ENCODE measurements at regions not wholly inside any gene's neighbourhood (a gene's known extent, or its start where the extent isn't known, plus 50 kb on each side); places are given as distances from the start of the nearest gene placed in this dataset.

GRCh38 chr15:96076350-96076749 is 254.2 kb upstream of the NR2F2 start:
- Histone ChIP-seq H3K27me3 (ENCODE audit: control insufficient read depth in 1 of 2, insufficient read depth in 2 of 2, low read length in 2 of 2) (no peaks in the 10 kb centered on the region), H3K36me3 (ENCODE audit: control insufficient read depth in 2 of 2, insufficient read depth in 2 of 2, low read length in 2 of 2) (no peaks in the 10 kb centered on the region), H3K9ac (ENCODE audit: low read length in 2 of 2) (no peak overlapping the region), H3K9me3 (ENCODE audit: control insufficient read depth in 2 of 2, low read length in 2 of 2) (no peaks in the 10 kb centered on the region), H3K4me1 (ENCODE audit: control insufficient read depth, insufficient read depth, low read length) (no peaks in the 10 kb centered on the region), H3K4me3 (ENCODE audit: low read length in 2 of 2) (no peak overlapping the region), H3K27ac (ENCODE audit: low read length) (no peak overlapping the region)

- H3K9ac ChIP-seq (ENCODE audit: low read length in 2 of 2), result no peak overlapping the region
- H3K36me3 ChIP-seq (ENCODE audit: control insufficient read depth in 2 of 2, insufficient read depth in 2 of 2, low read length in 2 of 2), result no peaks in the 10 kb centered on the region
- no peaks in the 10 kb centered on the region for H3K27me3 ChIP-seq (ENCODE audit: control insufficient read depth in 1 of 2, insufficient read depth in 2 of 2, low read length in 2 of 2)
- H3K9me3 ChIP-seq (ENCODE audit: control insufficient read depth in 2 of 2, low read length in 2 of 2), result peaks cover 0 to 9% of the 10 kb centered on the region in 2 donors
- H3K27ac ChIP-seq (ENCODE audit: low read length), result no peak overlapping the region
- no peak overlapping the region for H3K4me3 ChIP-seq (ENCODE audit: low read length in 2 of 2)
- no peaks in the 10 kb centered on the region for H3K4me1 ChIP-seq (ENCODE audit: control insufficient read depth, insufficient read depth, low read length)
These were observed 251.5 kb upstream of the NR2F2 start for GRCh38 chr15:96079041-96079440.

GRCh38 chr15:96079882-96080281 is 250.6 kb upstream of the NR2F2 start:
- Histone ChIP-seq H3K27me3 (ENCODE audit: control insufficient read depth in 1 of 2, insufficient read depth in 2 of 2, low read length in 2 of 2) (no peaks in the 10 kb centered on the region), H3K9ac (ENCODE audit: low read length in 2 of 2) (no peak overlapping the region), H3K27ac (ENCODE audit: low read length) (no peak overlapping the region), H3K36me3 (ENCODE audit: control insufficient read depth in 2 of 2, insufficient read depth in 2 of 2, low read length in 2 of 2) (no peaks in the 10 kb centered on the region), H3K4me1 (ENCODE audit: control insufficient read depth, insufficient read depth, low read length) (no peaks in the 10 kb centered on the region), H3K4me3 (ENCODE audit: low read length in 2 of 2) (no peak overlapping the region), H3K9me3 (ENCODE audit: control insufficient read depth in 2 of 2, low read length in 2 of 2) (peaks cover 0 to 9% of the 10 kb centered on the region in 2 donors)

DNA sequence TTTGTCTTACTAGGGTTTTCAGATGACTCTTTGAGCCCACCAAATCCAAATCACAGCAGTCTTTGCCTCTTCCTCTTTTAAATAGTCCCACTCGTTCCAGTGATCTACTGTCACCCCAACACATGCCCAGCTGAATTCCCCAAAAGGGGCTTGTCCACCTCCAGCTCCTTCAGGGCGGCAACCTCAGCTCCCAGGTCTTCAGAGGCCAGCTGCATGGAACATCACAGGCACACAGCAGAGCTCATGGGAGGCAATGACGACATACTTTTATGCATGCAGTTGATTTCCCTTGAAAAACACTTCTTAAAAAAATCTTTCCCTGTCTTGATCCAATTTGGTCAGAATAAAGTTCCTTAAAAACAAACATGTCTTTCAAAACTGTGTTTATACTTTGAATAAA is 244.3 kb upstream of the NR2F2 start:
- Histone ChIP-seq H3K27ac (ENCODE audit: low read length) (no peak overlapping the region), H3K9ac (ENCODE audit: low read length in 2 of 2) (no peak overlapping the region), H3K4me3 (ENCODE audit: low read length in 2 of 2) (no peak overlapping the region), H3K36me3 (ENCODE audit: control insufficient read depth in 2 of 2, insufficient read depth in 2 of 2, low read length in 2 of 2) (no peaks in the 10 kb centered on the region), H3K9me3 (ENCODE audit: control insufficient read depth in 2 of 2, low read length in 2 of 2) (peaks cover 0 to 9% of the 10 kb centered on the region in 2 donors), H3K4me1 (ENCODE audit: control insufficient read depth, insufficient read depth, low read length) (no peaks in the 10 kb centered on the region), H3K27me3 (ENCODE audit: control insufficient read depth in 1 of 2, insufficient read depth in 2 of 2, low read length in 2 of 2) (no peaks in the 10 kb centered on the region)

DNA sequence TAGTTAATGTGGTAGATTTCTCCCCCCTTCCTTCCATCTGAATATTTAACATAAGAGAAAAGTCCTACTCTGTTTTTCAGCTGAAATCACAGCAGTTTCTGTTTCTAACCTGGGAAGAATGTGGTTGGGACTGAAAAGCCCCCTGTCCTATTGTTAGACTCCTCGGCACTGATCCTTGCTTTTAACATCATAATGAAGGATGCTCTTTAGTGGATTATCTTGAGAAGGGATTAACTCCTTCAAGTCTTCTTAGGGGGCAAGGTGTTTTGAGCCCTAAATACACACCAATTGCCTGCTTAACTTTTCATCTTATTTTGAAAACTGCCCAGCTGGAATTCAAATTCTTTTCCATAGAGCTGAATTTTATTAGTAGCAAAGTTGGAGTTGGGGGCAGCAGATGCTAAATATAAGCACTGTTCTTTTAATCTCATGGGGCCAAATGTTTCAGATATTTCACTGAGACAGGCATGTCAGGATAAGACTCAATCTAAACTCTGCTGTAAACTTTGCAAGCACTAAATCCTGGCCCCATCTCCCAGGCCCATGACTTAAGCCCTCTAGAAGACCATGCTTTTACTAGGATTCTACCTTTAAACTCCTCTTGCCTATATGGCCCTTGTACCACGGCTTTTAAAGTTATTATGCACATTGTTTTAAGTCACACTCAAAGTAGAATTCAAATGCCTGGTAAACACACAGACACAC is 243.2 kb upstream of the NR2F2 start:
- Histone ChIP-seq H3K9ac (ENCODE audit: low read length in 2 of 2) (no peak overlapping the region), H3K27ac (ENCODE audit: low read length) (no peak overlapping the region), H3K4me1 (ENCODE audit: control insufficient read depth, insufficient read depth, low read length) (no peaks in the 10 kb centered on the region), H3K9me3 (ENCODE audit: control insufficient read depth in 2 of 2, low read length in 2 of 2) (peaks cover 0 to under 1% of the 10 kb centered on the region in 2 donors), H3K27me3 (ENCODE audit: control insufficient read depth in 1 of 2, insufficient read depth in 2 of 2, low read length in 2 of 2) (no peaks in the 10 kb centered on the region), H3K4me3 (ENCODE audit: low read length in 2 of 2) (no peak overlapping the region), H3K36me3 (ENCODE audit: control insufficient read depth in 2 of 2, insufficient read depth in 2 of 2, low read length in 2 of 2) (no peaks in the 10 kb centered on the region)

- Histone ChIP-seq H3K9me3 (ENCODE audit: control insufficient read depth in 2 of 2, low read length in 2 of 2) (no peaks in the 10 kb centered on the region), H3K4me3 (ENCODE audit: low read length in 2 of 2) (no peak overlapping the region), H3K27me3 (ENCODE audit: control insufficient read depth in 1 of 2, insufficient read depth in 2 of 2, low read length in 2 of 2) (no peaks in the 10 kb centered on the region), H3K4me1 (ENCODE audit: control insufficient read depth, insufficient read depth, low read length) (no peaks in the 10 kb centered on the region), H3K9ac (ENCODE audit: low read length in 2 of 2) (no peak overlapping the region), H3K27ac (ENCODE audit: low read length) (no peak overlapping the region), H3K36me3 (ENCODE audit: control insufficient read depth in 2 of 2, insufficient read depth in 2 of 2, low read length in 2 of 2) (no peaks in the 10 kb centered on the region)
These were observed 241.8 kb upstream of the NR2F2 start for GRCh38 chr15:96088650-96089049.

GRCh38 chr15:96089405-96090058 is 241.0 kb upstream of the NR2F2 start:
- no peak overlapping the region for H3K9ac ChIP-seq (ENCODE audit: low read length in 2 of 2)
- H3K36me3 ChIP-seq (ENCODE audit: control insufficient read depth in 2 of 2, insufficient read depth in 2 of 2, low read length in 2 of 2), result no peaks in the 10 kb centered on the region
- H3K4me1 ChIP-seq (ENCODE audit: control insufficient read depth, insufficient read depth, low read length), result no peaks in the 10 kb centered on the region
- no peaks in the 10 kb centered on the region for H3K9me3 ChIP-seq (ENCODE audit: control insufficient read depth in 2 of 2, low read length in 2 of 2)
- H3K4me3 ChIP-seq (ENCODE audit: low read length in 2 of 2), result no peak overlapping the region
- no peaks in the 10 kb centered on the region for H3K27me3 ChIP-seq (ENCODE audit: control insufficient read depth in 1 of 2, insufficient read depth in 2 of 2, low read length in 2 of 2)
- no peak overlapping the region for H3K27ac ChIP-seq (ENCODE audit: low read length)

DNA sequence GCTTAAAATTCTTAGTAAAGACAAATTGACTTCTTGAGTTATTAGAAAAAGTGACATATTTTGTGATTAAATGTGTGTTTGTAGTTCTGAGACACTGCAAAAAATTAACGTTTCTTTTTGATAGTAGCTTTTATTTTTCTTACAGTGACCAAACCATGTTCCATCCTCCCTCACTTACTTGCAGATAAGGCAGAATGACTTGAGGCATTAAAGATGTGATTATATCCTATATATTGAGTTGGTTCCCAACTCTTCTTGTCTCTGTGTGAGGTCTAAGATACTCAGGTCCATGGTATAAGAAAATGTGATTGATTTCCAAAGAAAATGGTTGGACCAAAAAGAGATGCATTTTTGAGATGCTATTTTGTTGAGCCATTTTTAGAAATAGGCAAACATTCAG is 238.3 kb upstream of the NR2F2 start:
- H3K4me1 ChIP-seq (ENCODE audit: control insufficient read depth, insufficient read depth, low read length), result no peaks in the 10 kb centered on the region
- H3K36me3 ChIP-seq (ENCODE audit: control insufficient read depth in 2 of 2, insufficient read depth in 2 of 2, low read length in 2 of 2), result no peaks in the 10 kb centered on the region
- H3K9me3 ChIP-seq (ENCODE audit: control insufficient read depth in 2 of 2, low read length in 2 of 2), result no peaks in the 10 kb centered on the region
- H3K9ac ChIP-seq (ENCODE audit: low read length in 2 of 2), result no peak overlapping the region
- H3K4me3 ChIP-seq (ENCODE audit: low read length in 2 of 2), result no peak overlapping the region
- no peaks in the 10 kb centered on the region for H3K27me3 ChIP-seq (ENCODE audit: control insufficient read depth in 1 of 2, insufficient read depth in 2 of 2, low read length in 2 of 2)
- H3K27ac ChIP-seq (ENCODE audit: low read length), result no peak overlapping the region

DNA sequence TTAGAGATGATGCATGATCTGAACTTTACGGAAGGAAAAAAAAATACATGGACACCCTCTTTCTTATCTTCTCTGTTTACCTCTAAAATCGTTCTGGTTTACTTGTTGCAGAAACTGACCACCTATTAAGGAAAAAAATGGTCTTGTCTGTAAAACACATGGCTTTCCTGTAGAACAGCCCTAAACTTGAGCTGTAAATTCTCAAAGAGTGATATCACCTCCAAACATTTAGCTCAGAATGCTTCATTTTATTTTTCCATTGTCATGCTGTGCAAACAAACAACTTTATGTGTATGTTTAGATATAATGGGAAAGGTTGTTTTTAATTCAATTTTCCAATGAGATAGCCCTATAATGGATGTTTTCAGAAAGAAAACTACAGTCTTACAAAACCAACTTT is 237.4 kb upstream of the NR2F2 start:
- Histone ChIP-seq H3K36me3 (ENCODE audit: control insufficient read depth in 2 of 2, insufficient read depth in 2 of 2, low read length in 2 of 2) (no peaks in the 10 kb centered on the region), H3K27me3 (ENCODE audit: control insufficient read depth in 1 of 2, insufficient read depth in 2 of 2, low read length in 2 of 2) (no peaks in the 10 kb centered on the region), H3K4me3 (ENCODE audit: low read length in 2 of 2) (no peak overlapping the region)

DNA sequence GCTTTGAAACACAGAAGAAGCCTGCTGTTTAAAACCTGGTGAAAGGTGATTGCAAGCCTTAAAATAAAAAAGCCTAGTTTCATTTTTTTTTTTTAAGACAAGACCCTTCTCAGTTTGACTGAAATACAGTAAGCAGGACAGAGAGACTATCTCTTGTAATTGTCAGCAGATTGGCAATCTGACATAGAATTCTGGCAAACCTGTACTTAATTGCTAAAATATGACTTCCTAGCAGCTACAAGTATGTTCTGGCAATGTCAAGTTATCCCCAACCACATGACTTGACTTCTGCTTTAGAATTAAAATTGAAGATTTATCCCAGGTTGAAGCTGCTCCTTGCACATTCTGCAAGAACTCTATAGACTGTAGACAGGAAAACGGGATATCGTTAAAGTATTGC is 232.8 kb upstream of the NR2F2 start:
- Histone ChIP-seq H3K4me1 (ENCODE audit: control insufficient read depth, insufficient read depth, low read length) (no peaks in the 10 kb centered on the region), H3K36me3 (ENCODE audit: control insufficient read depth in 2 of 2, insufficient read depth in 2 of 2, low read length in 2 of 2) (no peaks in the 10 kb centered on the region), H3K27me3 (ENCODE audit: control insufficient read depth in 1 of 2, insufficient read depth in 2 of 2, low read length in 2 of 2) (no peaks in the 10 kb centered on the region), H3K9me3 (ENCODE audit: control insufficient read depth in 2 of 2, low read length in 2 of 2) (no peaks in the 10 kb centered on the region), H3K27ac (ENCODE audit: low read length) (no peak overlapping the region), H3K9ac (ENCODE audit: low read length in 2 of 2) (no peak overlapping the region), H3K4me3 (ENCODE audit: low read length in 2 of 2) (no peak overlapping the region)

More for the DNA sequence above, 237.4 kb upstream of the NR2F2 start:
- no peaks in the 10 kb centered on the region for H3K4me1 ChIP-seq (ENCODE audit: control insufficient read depth, insufficient read depth, low read length)
- no peak overlapping the region for H3K9ac ChIP-seq (ENCODE audit: low read length in 2 of 2)
- no peaks in the 10 kb centered on the region for H3K9me3 ChIP-seq (ENCODE audit: control insufficient read depth in 2 of 2, low read length in 2 of 2)
- H3K27ac ChIP-seq (ENCODE audit: low read length), result no peak overlapping the region

DNA sequence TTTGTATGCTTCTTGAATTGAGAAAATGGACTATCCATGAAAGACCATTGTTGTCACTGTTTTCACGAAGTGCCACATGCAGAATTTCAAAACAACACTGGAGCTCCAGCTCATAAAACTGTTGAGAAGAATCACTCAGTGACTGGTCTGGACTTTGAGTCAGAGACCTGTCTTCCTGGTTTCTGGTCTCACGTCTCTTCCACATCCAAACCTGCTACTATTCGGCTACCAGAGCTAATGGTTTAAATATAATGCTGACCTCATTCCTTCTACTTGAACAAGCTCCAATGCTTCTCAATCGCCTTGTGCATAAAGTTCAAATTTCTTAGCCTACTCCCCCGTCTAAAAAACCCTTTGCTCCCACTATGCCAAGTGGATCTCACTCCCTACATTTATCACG is 227.9 kb upstream of the NR2F2 start:
- Histone ChIP-seq H3K9me3 (ENCODE audit: control insufficient read depth in 2 of 2, low read length in 2 of 2) (no peaks in the 10 kb centered on the region), H3K27me3 (ENCODE audit: control insufficient read depth in 1 of 2, insufficient read depth in 2 of 2, low read length in 2 of 2) (no peaks in the 10 kb centered on the region), H3K4me1 (ENCODE audit: control insufficient read depth, insufficient read depth, low read length) (no peaks in the 10 kb centered on the region), H3K4me3 (ENCODE audit: low read length in 2 of 2) (no peak overlapping the region), H3K9ac (ENCODE audit: low read length in 2 of 2) (no peak overlapping the region), H3K36me3 (ENCODE audit: control insufficient read depth in 2 of 2, insufficient read depth in 2 of 2, low read length in 2 of 2) (no peaks in the 10 kb centered on the region), H3K27ac (ENCODE audit: low read length) (no peak overlapping the region)
